ENCODE measurements at regions not wholly inside any gene's neighbourhood (a gene's known extent, or its start where the extent isn't known, plus 50 kb on each side); places are given as distances from the start of the nearest gene placed in this dataset.

DNA sequence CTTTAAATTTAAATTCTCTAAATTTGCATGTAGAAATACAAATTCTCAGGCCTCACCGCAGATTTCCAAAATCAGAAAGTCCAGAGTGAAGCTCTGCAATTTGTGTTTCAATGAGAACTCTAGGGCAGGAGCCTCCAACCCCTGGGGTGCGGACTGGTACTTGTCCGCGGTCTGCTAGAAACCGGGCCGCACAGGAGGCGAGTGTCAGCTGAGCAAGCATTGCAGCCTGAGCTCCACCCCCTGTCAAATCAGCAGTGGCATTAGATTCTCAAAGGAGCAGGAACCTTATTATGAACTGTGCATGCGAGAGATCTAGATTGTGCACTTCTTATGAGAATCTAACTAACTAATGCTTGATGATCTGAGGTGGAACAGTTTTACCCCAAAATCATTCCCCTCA lies 203.0 kb upstream of the PCSK2 start:
- no peak for DNase-seq

DNA sequence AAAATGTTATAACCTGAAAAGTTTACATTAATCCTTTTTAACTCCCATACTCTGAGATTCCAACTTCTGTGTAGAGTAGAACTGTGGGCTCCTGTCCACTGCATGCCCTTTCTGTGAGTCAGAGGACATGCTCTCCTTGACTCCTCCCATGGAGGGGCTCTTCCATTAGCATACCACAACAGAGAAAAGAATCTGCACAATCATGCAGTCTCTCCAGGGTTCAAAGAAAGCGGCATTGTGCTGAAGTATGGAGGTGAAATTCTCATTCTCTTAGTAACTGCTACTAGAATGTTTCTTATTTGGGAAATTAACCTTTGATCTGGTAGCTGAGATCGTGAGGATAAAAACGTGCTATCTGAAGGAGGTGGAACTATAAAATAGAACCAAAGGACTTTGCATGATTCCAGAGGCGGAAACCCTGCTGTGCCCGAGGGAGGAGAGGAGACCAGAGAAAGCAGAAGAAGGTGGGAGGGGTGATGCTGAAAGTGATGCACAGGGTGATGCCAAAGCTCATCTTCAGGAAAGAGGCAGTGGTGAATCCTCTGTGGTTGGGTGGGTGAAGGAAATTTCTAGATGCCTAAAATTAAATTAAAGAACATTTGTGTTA lies 202.2 kb upstream of the PCSK2 start:
- no peak for DNase-seq

DNA sequence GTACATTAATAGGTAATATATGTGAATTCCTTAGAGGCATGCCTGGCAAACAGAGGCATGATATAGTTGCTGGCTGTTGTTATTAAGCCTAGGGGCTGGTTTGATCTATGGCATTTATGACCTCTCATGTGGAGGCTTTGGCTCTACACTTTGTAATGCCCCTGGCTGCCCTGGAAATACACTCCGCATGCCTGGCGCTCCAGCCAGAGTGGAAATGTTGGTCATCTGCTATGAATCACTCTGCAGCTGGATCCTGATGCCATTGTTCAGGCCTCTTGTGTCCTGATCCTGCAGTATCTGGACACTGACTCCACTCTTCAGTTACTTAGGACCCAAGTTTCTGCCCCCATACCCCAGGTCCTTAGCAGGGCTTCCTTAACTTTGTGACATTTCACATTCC lies 200.5 kb upstream of the PCSK2 start:
- no peak for DNase-seq

DNA sequence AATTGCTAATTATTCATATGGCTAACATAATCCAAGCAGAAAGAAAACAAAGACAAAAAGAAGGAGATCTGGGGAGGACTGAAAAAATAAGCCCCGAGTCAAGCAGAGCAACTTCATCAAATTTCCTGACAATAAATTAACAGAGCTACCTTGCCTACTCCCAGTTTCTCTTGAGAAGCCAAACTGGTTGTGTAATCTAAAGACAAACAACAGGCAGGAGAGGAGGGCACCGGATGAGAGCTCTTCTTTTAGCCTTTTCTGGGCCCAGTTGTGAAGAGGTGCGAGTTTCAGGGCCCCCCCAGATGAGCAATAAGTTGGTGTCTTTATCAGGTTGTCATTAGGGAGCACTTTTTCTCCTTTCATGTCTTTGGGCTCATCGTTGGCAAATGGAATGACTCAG lies 197.1 kb upstream of the PCSK2 start:
- DNase-seq, result no peak

DNA sequence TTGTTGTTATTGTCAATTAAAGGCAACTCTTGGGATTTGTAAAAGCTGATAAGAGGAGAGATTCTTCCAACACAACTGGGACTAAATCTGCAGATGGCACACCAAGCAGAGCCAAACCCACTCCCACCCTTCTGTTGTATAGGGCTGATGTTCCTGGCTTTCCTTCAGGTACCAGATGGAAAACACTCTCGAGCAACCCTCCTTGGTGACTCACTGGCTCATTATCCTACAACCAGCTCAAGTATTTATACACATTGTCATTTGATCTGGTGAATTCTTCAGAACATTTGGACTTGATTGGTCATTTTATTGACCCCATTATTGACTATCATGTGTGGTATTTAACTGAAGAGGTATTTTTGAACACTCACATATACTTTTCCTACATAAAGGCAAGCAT lies 190.3 kb upstream of the PCSK2 start:
- DNase-seq, result no peak

DNA sequence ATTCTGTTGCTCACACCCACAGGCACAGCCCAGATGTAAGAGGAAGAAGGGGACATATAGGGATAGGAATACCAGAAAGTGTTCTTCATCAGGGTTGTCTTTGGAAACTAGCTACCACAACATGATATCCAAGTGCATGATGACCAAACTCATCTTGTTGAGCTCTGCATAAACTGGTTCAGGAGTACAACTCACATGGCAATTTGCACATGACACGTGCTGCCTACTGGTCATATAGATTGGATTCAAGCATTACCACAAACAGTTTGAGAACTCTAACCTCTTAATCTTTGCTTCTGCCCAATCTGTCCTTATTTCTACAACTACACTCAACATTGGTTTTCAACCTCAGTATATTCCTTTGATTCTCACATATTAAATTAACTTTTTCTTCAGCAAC lies 184.7 kb upstream of the PCSK2 start:
- no peak for DNase-seq

DNA sequence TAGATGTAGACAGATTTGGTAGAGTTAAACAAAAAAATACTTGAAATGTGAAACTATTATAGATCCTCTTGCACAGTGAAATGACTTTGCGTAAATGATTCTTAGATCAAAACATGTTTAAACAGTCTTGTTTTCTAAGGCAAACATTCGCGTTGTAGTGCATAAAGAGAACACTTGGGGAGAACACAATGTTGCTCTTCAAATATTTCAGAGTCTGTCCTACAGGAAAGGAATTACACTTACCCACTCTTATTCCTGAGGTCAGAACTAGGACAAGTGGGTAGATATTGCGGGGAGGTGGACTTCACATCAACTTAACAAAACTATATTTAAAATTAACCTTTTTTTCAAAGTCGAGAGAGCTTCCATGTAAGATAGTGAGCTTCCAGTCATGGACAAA lies 183.5 kb upstream of the PCSK2 start:
- no peak for DNase-seq

DNA sequence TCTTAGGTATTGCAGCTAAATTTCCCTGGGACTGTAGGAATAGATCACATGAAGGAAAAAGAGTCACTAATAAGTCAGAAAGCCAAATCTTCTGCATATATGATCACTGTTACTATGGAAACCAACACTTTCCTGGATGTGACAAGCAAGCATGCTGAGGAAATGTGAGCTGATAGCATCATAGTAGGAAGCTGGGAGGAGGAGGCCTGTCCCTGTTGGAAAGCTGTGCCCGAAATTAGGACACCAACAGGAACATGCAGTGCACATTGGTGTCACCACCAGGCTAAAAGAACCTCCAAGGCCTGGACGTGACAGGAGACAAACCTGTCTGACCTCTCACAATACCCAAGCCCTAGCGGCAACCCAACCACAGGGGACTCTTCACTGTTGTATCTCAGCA lies 181.9 kb upstream of the PCSK2 start:
- no peak for DNase-seq

DNA sequence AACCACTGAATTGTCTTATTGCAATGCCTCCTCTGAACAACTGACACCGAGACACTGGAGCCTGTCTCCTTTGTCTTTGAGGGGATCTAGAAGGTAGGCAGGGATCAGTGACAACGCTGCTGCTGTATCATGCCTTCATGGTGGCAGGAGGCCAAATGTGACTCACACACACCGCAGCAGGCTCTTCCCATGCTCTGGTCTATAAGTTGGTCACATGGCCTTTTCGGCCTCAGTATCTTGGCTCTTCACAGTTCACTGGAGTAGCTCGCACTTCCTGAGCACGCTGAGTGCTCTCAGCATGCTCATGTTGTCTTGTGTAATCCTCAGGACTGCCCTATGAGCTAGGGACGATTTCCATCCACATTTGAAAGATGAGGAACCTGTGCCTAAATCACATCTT lies 167.4 kb upstream of the PCSK2 start:
- no peak for DNase-seq

DNA sequence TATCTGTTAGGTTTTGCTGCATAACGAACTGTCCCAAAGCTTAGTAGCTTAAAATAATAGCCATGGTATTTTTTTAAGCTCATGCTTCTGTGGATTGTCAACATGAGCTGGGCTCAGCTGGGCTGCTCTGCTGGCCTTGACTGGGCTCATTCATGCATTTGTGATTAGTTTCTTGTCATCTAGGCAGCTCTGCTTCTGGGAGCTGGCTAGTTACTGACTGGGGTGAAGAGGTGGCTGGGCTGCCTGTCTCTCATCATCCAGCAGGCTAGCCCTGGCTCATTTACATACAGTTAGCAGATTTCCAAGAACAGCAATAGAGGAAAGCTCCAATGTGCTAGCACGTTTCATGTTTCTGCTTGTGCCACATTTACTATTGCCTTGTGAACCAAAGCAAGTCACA lies 165.1 kb upstream of the PCSK2 start:
- no peak for DNase-seq

DNA sequence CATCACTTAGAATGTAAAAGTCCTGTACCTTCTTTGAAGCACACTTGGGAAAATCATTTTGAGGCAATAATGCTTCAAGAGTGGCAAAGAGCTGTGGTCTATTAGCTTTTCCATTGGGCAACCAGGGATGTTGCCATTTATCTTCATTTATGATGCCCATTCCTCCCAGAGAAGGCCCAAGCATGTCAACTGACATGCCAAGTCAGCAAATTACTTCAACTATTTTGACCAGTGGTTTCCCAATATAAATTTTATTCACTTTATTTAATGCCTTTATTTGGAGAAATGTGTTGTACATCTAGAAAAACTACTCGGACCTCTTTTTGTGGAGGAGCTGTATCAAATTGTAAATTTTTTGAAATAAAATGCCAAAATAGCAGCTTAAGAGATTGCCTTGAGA lies 164.1 kb upstream of the PCSK2 start:
- no peak for DNase-seq

DNA sequence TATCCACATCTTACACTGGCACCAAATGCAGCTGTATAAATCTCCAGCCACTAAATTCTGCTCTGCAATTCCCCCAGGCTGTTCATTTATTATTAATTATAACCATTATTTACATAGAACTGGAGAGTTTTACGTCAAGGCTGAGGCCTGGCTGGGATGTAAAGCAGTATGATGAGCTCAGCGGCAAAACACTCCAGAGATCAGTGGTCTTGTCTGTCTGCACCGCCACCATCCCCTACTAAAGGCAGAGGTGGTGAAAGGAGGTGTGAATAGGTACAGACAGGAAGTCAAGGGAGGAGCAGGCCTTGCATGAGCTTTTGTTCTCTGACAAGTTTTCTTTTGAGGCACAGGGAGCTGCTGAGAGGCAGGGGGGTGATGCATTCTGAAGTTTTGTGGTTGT lies 159.9 kb upstream of the PCSK2 start:
- DNase-seq, result no peak

DNA sequence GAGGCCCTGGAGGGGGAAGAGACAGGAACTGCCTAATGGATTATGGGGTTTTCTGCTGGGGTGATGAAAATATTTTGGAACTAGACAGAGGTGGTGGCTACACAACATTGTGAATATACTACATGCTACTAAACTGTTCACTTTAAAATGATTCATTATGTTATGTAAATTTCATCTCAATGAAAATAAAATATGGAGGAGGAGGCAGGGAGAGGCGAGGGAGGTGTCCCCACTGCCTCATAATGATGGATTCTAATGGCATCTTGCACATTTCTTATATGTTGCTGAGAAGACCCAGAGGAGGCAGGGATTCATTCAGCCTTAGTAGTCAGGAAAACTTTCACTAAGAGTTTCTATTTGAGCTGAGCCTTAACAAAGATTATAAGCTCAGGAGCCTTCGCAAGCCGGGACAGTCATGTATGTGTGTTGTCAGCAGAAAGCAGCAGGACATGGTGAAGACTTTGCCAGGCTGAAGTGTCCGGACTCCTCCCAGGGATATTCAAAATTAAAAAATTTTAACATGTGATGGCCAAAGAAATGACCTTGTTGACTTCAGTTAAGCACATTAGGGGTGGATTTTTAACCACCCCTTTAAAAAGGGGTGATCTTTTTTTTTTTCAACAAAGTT lies 158.6 kb upstream of the PCSK2 start:
- no peak for DNase-seq

DNA sequence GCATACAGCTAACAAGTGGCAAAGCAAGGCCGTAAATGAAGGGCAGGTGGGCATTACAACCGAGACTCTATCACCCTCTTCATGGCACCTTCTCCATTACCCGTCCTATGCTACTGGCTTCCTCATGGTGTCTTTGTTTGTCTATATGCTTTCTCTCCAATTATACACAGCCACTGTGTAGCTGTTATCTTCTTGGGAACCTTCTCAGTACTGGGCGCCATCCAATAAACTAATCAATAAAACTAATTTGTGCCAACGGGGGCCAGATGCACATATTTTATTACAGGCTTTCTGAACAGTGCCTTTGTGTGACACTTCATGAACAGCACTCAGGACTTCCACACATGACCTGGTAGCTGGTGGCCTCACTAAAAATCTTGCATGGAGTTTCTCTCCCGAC lies 149.8 kb upstream of the PCSK2 start:
- no peak for DNase-seq

DNA sequence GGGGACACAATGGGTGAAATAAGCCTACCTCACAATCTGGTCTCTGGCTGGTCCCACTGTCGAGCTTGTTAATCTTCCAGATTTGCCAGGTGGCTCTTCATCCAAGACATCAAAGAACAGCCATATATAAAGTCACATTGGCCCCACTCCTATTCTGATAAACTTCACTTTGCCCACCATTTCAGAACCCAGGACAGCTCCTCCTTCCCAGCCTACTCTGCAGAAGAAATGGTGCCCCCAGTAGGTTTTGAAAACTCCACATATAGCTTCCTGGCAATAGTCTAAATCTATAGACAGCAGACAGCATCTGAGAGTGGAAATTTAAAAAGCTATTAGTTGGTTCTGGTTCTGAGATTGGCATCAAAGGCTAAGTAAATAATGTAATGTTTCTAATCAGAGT lies 143.1 kb upstream of the PCSK2 start:
- DNase-seq, result no peak

DNA sequence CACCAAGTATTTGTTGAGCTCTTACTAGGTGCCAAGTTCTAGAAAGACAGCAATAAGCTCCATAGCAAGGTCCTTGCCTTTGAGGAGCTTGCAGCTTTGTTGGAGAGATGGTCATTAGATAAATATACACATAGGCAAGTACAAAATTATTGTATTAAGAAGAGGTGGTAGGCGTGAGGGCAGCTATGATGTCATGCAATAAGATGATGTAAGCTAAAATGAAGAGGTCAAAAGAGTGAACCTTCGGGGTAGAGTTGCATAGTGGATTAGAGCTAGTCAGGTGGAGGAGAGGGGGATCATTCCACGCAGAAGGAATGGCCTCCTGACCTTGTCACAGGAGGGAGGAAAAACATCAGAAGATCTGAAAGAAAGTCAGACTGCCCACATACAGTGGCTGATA lies 141.9 kb upstream of the PCSK2 start:
- no peak for DNase-seq

DNA sequence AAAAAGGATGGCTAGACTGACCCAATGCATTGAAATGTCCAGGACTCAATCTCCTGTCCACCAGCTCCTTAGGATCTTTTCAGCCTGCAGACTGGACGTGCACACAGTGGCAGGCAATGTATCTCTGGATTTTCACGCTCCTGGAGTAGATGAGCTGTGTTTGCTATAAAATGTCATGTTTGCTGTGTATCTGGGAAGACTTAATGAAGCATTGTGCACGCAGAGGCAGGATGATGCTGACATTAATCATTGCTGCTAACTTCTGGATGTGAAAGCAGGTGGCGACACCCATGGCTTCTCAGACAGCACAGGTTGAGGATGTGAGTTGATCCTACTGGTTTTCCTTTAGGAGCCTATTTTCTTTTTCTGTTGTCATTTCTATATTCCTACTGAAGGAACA lies 133.1 kb upstream of the PCSK2 start:
- DNase-seq, result no peak

DNA sequence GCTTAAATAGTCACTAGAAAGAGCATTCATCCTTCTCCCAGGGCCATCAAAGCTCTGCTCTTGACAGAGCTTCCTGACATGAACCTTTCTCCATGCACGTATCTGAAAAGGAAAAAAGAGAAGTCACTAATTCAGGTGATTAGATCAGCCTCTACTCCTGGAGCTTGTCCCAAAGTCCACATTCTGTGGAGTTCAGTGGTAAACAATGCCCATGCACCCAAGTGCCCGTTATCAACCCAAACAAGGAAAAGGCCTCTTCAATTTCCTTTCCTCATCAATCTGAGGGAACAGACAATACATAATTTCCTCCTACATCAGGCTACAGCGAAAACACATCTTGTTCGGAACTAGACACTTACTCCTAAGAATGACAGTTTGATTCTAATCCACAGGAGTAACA lies 129.2 kb upstream of the PCSK2 start:
- DNase-seq, result no peak

DNA sequence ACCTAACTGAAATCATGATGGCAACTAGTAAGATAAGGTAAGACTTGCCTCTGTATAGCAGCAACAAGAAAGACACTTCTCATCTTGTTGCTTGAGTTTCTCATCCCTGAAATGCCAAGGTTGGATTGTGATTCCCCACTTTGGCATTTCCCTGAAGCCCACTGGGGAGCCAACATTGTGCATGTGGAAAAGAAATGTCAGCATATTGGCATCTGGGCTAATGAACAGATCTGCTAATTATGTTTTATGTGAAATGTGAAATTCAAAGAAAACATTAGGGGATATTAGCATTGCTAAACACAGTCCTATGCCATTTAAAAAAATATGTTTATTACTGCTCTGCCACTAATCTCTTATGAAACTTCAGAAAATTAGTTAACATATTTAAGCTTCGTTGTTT lies 126.3 kb upstream of the PCSK2 start:
- no peak for DNase-seq

DNA sequence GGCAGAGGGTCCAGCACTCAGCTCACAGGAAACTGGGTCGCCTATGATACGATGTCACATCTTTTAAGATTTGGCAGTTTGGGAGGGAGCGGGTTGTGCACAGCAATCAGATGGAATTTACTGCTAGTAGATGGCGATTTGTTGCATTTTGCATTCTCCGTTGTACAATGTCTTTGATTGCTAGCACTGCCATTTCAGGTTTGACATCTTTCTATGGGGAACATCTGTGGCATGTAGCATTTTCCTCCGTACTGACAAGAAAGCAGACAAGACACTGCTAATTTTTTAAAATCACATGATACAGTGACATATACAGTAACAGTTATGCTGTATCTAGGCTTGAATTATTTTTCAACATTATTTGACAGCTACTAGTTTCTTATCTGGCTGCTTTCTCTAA lies 119.7 kb upstream of the PCSK2 start:
- no peak for DNase-seq

DNA sequence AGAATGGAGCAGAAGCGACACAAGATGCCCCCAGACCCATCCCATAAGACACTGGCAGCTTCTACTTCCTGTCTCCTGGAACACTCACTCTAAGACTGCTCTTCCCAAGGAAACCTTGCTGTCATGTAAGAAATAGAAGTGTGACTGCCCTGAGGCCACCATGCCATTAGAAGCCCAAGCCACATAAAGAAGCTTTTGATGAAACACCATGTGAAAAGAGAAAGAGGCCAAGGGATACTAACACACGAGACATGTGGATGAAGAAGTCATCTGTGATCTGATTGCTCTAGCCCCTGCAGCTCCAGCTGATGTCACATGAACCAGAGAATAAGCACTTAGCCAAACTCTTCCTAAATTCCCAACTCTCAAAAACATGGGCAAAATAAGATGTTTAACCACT lies 117.9 kb upstream of the PCSK2 start:
- no peak for DNase-seq

DNA sequence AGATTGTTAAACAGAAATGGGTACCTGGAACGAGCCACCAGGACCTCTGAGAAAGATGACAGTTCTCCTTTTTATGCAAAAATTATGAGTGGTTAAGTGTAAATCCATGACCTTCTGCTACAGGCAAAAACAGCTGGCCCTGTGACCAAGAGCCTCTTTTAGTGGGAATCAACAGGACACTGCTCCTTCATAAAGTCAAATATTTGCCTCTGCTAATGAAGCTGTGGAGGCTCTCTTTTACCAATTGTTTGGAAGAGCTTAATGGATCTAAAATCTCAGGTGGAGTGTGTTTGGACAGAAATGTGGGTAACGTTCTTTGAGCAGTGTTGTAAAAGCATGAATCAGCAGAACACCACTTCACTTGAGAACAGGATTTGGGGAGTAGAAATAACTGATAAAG lies 117.5 kb upstream of the PCSK2 start:
- no peak for DNase-seq

DNA sequence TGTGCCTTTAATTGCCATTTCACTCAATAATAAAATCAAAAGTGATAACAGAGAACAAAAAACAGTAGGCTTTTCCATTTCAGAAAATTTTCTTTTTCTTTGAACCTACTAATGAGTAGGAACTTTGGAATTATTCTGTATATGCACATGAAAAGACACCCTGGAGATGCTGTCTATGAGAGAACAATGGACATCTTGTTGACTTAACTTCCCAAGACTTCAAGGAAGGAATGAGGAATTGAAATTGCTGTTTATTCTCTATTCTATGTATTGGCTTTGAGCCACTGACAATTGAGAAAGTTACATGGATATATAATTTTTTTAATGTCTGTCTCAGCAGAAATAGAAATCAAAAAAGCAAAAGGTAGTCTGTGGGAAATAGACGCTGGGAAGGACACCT lies 98.6 kb upstream of the PCSK2 start:
- no peak for DNase-seq

DNA sequence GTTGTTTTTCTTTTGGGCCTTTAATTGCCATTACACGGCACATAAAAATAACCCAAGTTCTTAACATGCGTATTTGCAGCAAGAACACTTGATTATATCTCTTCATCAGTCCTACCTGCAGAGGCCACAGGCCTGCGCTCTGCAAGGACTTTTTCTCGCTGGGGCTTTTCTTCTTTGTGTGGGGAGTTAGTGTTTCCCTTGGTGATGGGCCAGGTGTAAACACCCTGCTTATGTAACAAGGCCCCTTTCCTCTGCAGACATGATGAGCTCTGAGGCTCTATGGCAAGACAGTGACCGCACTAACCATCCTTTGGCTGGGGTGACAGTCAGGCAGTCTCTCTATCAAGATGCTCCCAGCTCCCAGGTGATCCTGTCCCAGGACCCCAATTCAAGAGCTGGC lies 97.8 kb upstream of the PCSK2 start:
- no peak for DNase-seq

DNA sequence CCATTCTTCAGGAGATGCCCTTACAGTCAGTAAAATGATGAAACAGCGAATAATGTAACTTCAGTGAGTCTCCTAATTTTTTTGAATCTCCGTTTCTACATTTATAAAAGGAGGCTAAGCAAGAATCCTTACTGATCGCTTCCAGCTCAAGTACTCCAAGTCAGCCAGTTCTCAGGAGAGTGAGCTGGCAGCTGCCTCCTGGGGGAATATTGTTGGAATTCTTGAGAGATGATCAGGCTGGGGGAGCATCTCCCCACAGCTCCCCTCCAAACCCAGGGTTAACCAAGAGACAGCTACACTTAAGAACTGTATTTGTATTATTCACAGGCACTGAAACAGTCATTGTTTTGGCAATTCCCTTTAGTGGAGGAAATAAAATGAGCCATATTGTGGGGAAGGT lies 89.1 kb upstream of the PCSK2 start:
- no peak for DNase-seq

DNA sequence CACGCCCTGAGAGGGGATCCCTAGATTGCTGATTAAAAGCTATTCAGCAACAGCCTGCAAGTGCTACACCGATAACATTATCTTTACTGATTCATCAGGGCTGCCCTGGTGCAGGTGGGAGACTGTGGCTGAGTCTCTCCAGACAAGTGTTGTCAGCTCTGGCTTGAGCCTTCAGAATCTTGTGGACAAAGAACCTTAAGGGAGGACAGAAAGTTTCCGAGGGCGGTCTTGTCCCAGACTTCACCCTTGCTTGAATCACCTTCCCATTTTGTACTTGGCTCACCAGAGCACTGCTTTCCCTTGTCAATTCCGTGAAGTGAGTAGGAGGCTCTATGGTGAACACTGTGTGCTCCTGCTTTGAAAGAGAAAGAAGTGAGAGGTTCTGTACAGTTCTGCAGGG lies 88.6 kb upstream of the PCSK2 start:
- no peak for DNase-seq

All from activated naive CD4-positive, alpha-beta T cell treated with anti-CD3 and anti-CD28 coated beads, Interleukin-2, amount 50 U/mL, for 16 hours (primary cell).